Thymus (tissue), 11 donors: ENCODE measurements at regions not wholly inside any gene's neighbourhood (a gene's known extent, or its start where the extent isn't known, plus 50 kb on each side); places are given as distances from the start of the nearest gene placed in this dataset.
"Not testable (repeated sequence)": the region's sequence is repeated elsewhere in the genome, so short reads cannot be mapped to it uniquely, and the experiment has no call there.

Source experiments
- DNase-seq, 9 donors: peaks; one replicate each; pipeline ENCODE4 v3.0.0-alpha.2; 2013; ENCODE audit warnings: low spot score in 9 of 9, low read depth in 6 of 9, missing footprints in 1 of 9
- H3K27ac ChIP-seq, 2 donors: one replicate each; pipeline ENCODE4 v1.5.1; 2013; ENCODE audit warnings: control low read depth in 1 of 2, low read depth in 1 of 2, low read length in 1 of 2, mild to moderate bottlenecking in 1 of 2, moderate library complexity in 1 of 2
- H3K27me3 ChIP-seq, 2 donors: one replicate each; pipeline ENCODE4 v1.5.1; 2013; ENCODE audit warnings: low read length in 1 of 2; ENCODE audit not compliant: control insufficient read depth in 2 of 2, insufficient read depth in 1 of 2
- H3K36me3 ChIP-seq, 2 donors: one replicate each; pipeline ENCODE4 v1.5.1; 2013; ENCODE audit warnings: low read length in 1 of 2, mild to moderate bottlenecking in 1 of 2, moderate library complexity in 1 of 2; ENCODE audit not compliant: control insufficient read depth in 2 of 2, insufficient read depth in 2 of 2
- H3K4me1 ChIP-seq, 2 donors: one replicate each; pipeline ENCODE4 v1.5.1; 2013; ENCODE audit warnings: low read length in 2 of 2; ENCODE audit not compliant: control insufficient read depth in 2 of 2, insufficient read depth in 2 of 2
- H3K4me3 ChIP-seq, 2 donors: one replicate each; pipeline ENCODE4 v1.5.1; 2013; ENCODE audit warnings: low read length in 2 of 2, control low read depth in 1 of 2, mild to moderate bottlenecking in 1 of 2
- H3K9me3 ChIP-seq, 2 donors: one replicate each; pipeline ENCODE4 v1.5.1; 2013; ENCODE audit warnings: low read length in 1 of 2, mild to moderate bottlenecking in 1 of 2; ENCODE audit not compliant: control insufficient read depth in 2 of 2, insufficient read depth in 1 of 2
- WGBS: extraction: QIAGEN DNeasy Blood & Tissue Kit; methylation state at CpG from one replicate; pipeline ENCODE4 v1.1.7; 2013; 5-methylcytosine and 5-hydroxymethylcytosine counted together
- donor health status: healthy.

GRCh38 chr18:10169064-10169562 is 255.3 kb downstream of the VAPA start:
- Histone ChIP-seq H3K27me3 (no peaks in the 10 kb centered on the region), H3K27ac (no peak overlapping the region), H3K9me3 (no peaks in the 10 kb centered on the region), H3K4me3 (no peak overlapping the region), H3K4me1 (no peaks in the 10 kb centered on the region), H3K36me3 (no peaks in the 10 kb centered on the region)
- DNase-seq: no peak
- WGBS: 96% methylated on average over 4 of the region's 4 CpGs

- Histone ChIP-seq H3K4me3 (no peak overlapping the region), H3K27ac (no peak overlapping the region), H3K9me3 (no peaks in the 10 kb centered on the region), H3K27me3 (no peaks in the 10 kb centered on the region), H3K4me1 (no peaks in the 10 kb centered on the region), H3K36me3 (no peaks in the 10 kb centered on the region)
- 97% methylated on average over 2 of the region's 2 CpGs for WGBS
- no peak for DNase-seq
These were observed 256.0 kb downstream of the VAPA start for GRCh38 chr18:10169814-10170213.

- Histone ChIP-seq H3K4me1 (no peaks in the 10 kb centered on the region), H3K27ac (no peak overlapping the region), H3K27me3 (no peaks in the 10 kb centered on the region), H3K4me3 (no peak overlapping the region), H3K9me3 (no peaks in the 10 kb centered on the region), H3K36me3 (no peaks in the 10 kb centered on the region)
- WGBS: 97% methylated on average over 5 of the region's 5 CpGs
- no peak for DNase-seq
These were observed 256.6 kb downstream of the VAPA start for GRCh38 chr18:10170375-10170774.

- DNase-seq, H3K27me3 ChIP-seq, H3K27ac ChIP-seq, H3K9me3 ChIP-seq, H3K4me1 ChIP-seq, H3K36me3 ChIP-seq, H3K4me3 ChIP-seq: not testable (repeated sequence)
- WGBS: 60% methylated on average over 2 of the region's 2 CpGs
These were observed 261.5 kb downstream of the VAPA start for GRCh38 chr18:10175333-10175732.

GRCh38 chr18:10179326-10179725 is 265.5 kb downstream of the VAPA start:
- H3K4me3 ChIP-seq: not testable (repeated sequence)

GRCh38 chr18:10182009-10182624 is 268.3 kb downstream of the VAPA start:
- no peak overlapping the region for H3K4me3 ChIP-seq
- H3K27me3 ChIP-seq: no peaks in the 10 kb centered on the region
- H3K36me3 ChIP-seq: no peaks in the 10 kb centered on the region
- no peaks in the 10 kb centered on the region for H3K4me1 ChIP-seq
- H3K9me3 ChIP-seq: no peaks in the 10 kb centered on the region
- H3K27ac ChIP-seq: no peak overlapping the region
- 94% methylated on average over 11 of the region's 11 CpGs for WGBS
- no peak for DNase-seq

More at GRCh38 chr18:10179326-10179725, 265.5 kb downstream of the VAPA start:
- not testable (repeated sequence) for H3K27ac ChIP-seq, H3K9me3 ChIP-seq, H3K27me3 ChIP-seq, H3K36me3 ChIP-seq, H3K4me1 ChIP-seq
- WGBS: 52% methylated on average over 6 of the region's 6 CpGs
- DNase-seq: peak in 4 of 9 donors; percentile 12 to 60 (median 16)

- Histone ChIP-seq H3K27me3 (no peaks in the 10 kb centered on the region), H3K9me3 (no peaks in the 10 kb centered on the region), H3K4me1 (no peaks in the 10 kb centered on the region), H3K36me3 (no peaks in the 10 kb centered on the region), H3K4me3 (no peak overlapping the region), H3K27ac (no peak overlapping the region)
- WGBS: 92% methylated on average over 3 of the region's 3 CpGs
- no peak for DNase-seq
These were observed 269.7 kb upstream of the APCDD1 start for GRCh38 chr18:10184776-10185175.

- H3K27ac ChIP-seq: no peak overlapping the region
These were observed 265.2 kb upstream of the APCDD1 start for GRCh38 chr18:10188971-10189810.

GRCh38 chr18:10190564-10190963 is 263.9 kb upstream of the APCDD1 start:
- peaks cover 0 to 5% of the 10 kb centered on the region in 2 donors for H3K9me3 ChIP-seq
- H3K27me3 ChIP-seq: no peaks in the 10 kb centered on the region
- H3K4me1 ChIP-seq: no peaks in the 10 kb centered on the region
- H3K4me3 ChIP-seq: no peak overlapping the region
- WGBS: 98% methylated on average over 4 of the region's 4 CpGs
- H3K36me3 ChIP-seq: no peaks in the 10 kb centered on the region
- DNase-seq: no peak
- no peak overlapping the region for H3K27ac ChIP-seq

More at GRCh38 chr18:10188971-10189810, 265.2 kb upstream of the APCDD1 start:
- Histone ChIP-seq H3K36me3 (no peaks in the 10 kb centered on the region), H3K9me3 (peaks cover 0 to 5% of the 10 kb centered on the region in 2 donors), H3K4me1 (no peaks in the 10 kb centered on the region), H3K4me3 (no peak overlapping the region), H3K27me3 (no peaks in the 10 kb centered on the region)
- no peak for DNase-seq
- 95% methylated on average over 10 of the region's 10 CpGs for WGBS
